Colonic mucosa (tissue), 4 donors: ENCODE measurements at regions not wholly inside any gene's neighbourhood (a gene's known extent, or its start where the extent isn't known, plus 50 kb on each side); places are given as distances from the start of the nearest gene placed in this dataset.
A peak's percentile ranks its signal among the peaks of the same experiment; 100 is the strongest.

Source experiments
- DNase-seq: peaks from one replicate; pipeline ENCODE4 v3.0.0-alpha.2; 2020
- H3K27ac ChIP-seq: fragments of 200-600 bp; one replicate; pipeline ENCODE4 v1.8.0; 2021
- H3K27me3 ChIP-seq: fragments of 200-600 bp; one replicate; pipeline ENCODE4 v1.8.0; 2021
- H3K36me3 ChIP-seq: fragments of 200-600 bp; one replicate; pipeline ENCODE4 v1.8.0; 2021
- H3K4me1 ChIP-seq: fragments of 200-600 bp; one replicate; pipeline ENCODE4 v1.8.0; 2021; ENCODE audit warnings: mild to moderate bottlenecking
- H3K4me3 ChIP-seq: fragments of 200-600 bp; one replicate; pipeline ENCODE4 v1.8.0; 2021
- H3K9ac ChIP-seq, 2 donors: one replicate each; pipeline ENCODE4 v1.7.0; 2013; ENCODE audit warnings: control low read depth in 2 of 2, low read depth in 2 of 2, low read length in 2 of 2
- H3K9me3 ChIP-seq: fragments of 200-600 bp; one replicate; pipeline ENCODE4 v1.8.0; 2021
- intact Hi-C: fragments of 100-400 bp; cut with DNase I; formaldehyde crosslinking; loops from one replicate; pipeline ENCODE4 v1.14.1; 2022
- TF ChIP-seq, protein P1 (sequence below): fragments of 200-600 bp; IDR thresholded peaks from one replicate; pipeline ENCODE4 v1.8.0; 2022; ENCODE audit warnings: antibody characterized with exemption, mild to moderate bottlenecking
- donor health status: healthy.
- donor health status: DM: no; HTN: no; CAD: no.
- donor health status: DM: no; HTN: no; CAD: no.

DNA sequence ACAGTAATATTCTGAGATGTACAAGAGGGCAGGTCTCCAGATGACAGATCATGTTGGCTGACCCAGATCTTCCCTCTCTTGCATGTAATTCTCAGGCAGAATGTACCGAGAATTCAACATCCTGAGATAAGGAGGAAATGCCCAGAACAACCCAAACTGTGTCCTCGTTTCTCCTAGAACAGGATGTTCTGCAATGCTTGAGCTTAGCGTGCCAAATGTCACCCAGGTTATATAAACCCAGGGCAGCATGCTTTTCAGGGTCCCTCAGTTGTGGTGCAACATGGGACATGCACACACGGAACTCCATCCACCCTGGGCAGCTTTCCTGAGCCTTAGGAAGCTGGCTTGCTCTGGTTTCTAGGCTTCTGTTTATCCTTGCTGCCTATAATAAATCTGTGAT, 102.1 kb upstream of the CMC1 start:
- no peaks in the 10 kb centered on the region for H3K27me3 ChIP-seq
- H3K9ac ChIP-seq = no peak overlapping the region
- H3K27ac ChIP-seq = no peak overlapping the region
- no peaks in the 10 kb centered on the region for H3K36me3 ChIP-seq
- no peak for DNase-seq
- no peaks in the 10 kb centered on the region for H3K4me1 ChIP-seq
- H3K9me3 ChIP-seq = no peaks in the 10 kb centered on the region
- intact Hi-C loops = no loop called here
- H3K4me3 ChIP-seq = no peak overlapping the region
- TF ChIP-seq, protein P1, sequence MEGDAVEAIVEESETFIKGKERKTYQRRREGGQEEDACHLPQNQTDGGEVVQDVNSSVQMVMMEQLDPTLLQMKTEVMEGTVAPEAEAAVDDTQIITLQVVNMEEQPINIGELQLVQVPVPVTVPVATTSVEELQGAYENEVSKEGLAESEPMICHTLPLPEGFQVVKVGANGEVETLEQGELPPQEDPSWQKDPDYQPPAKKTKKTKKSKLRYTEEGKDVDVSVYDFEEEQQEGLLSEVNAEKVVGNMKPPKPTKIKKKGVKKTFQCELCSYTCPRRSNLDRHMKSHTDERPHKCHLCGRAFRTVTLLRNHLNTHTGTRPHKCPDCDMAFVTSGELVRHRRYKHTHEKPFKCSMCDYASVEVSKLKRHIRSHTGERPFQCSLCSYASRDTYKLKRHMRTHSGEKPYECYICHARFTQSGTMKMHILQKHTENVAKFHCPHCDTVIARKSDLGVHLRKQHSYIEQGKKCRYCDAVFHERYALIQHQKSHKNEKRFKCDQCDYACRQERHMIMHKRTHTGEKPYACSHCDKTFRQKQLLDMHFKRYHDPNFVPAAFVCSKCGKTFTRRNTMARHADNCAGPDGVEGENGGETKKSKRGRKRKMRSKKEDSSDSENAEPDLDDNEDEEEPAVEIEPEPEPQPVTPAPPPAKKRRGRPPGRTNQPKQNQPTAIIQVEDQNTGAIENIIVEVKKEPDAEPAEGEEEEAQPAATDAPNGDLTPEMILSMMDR = no peak

GRCh38 chr3:28139967-28140634, 101.3 kb upstream of the CMC1 start:
- Histone ChIP-seq H3K9ac (no peak overlapping the region), H3K4me3 (no peak overlapping the region), H3K4me1 (no peaks in the 10 kb centered on the region), H3K9me3 (no peaks in the 10 kb centered on the region), H3K27me3 (no peaks in the 10 kb centered on the region), H3K36me3 (no peaks in the 10 kb centered on the region), H3K27ac (no peak overlapping the region)
- TF ChIP-seq, protein P1 = no peak
- no peak for DNase-seq
- intact Hi-C loops = no loop called here

- H3K27me3 ChIP-seq = no peaks in the 10 kb centered on the region
- no peak overlapping the region for H3K4me3 ChIP-seq
- no peaks in the 10 kb centered on the region for H3K4me1 ChIP-seq
- no peaks in the 10 kb centered on the region for H3K36me3 ChIP-seq
- H3K27ac ChIP-seq = no peak overlapping the region
- no peaks in the 10 kb centered on the region for H3K9me3 ChIP-seq
- intact Hi-C loops = no loop called here
- no peak overlapping the region for H3K9ac ChIP-seq
- no peak for DNase-seq
- TF ChIP-seq, protein P1 = no peak
These were observed 100.8 kb upstream of the CMC1 start for GRCh38 chr3:28140664-28141063.

- TF ChIP-seq, protein P1 = no peak
- intact Hi-C loops = no loop called here
- H3K27me3 ChIP-seq = no peaks in the 10 kb centered on the region
- H3K4me3 ChIP-seq = no peak overlapping the region
- no peak for DNase-seq
- H3K9ac ChIP-seq = no peak overlapping the region
- no peaks in the 10 kb centered on the region for H3K4me1 ChIP-seq
- no peaks in the 10 kb centered on the region for H3K9me3 ChIP-seq
- H3K27ac ChIP-seq = peak overlapping the region; percentile 56
- no peaks in the 10 kb centered on the region for H3K36me3 ChIP-seq
These were observed 91.5 kb upstream of the CMC1 start for GRCh38 chr3:28149960-28150359.

DNA sequence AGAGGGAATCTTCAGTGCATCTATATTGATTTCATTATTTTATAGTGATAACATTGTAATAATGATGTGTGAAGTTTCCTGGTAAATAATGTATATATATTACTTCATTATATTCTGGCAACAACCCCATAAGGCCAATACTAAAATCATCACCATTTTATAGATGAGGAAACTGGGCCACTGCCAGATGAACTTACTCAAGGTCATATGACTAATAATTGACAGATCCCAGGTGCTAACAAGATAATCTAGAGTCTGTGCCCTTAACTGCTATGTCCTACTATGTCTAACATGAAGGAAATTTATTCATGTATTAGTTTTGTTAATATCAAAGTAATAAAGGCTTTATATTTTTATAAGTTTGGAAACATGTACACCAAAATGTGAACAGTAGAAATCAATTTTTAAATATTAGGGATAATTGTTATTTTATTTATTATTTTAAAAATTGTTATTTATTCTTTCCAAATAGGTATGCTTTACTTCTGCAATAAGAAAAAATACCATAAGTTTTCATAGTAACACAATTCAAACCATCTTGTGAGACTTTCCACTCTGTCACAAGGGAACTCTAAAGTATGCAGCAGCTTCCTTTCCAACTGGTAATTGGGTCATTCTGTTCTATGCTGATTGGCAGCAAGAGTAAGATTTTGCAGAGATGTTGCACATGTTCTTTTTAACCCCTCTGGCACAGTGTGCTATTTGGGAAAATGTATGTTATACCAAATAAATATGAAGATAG, 90.8 kb upstream of the CMC1 start:
- Histone ChIP-seq H3K36me3 (no peaks in the 10 kb centered on the region), H3K27me3 (no peaks in the 10 kb centered on the region), H3K4me3 (no peak overlapping the region), H3K9ac (no peak overlapping the region), H3K4me1 (no peaks in the 10 kb centered on the region), H3K9me3 (no peaks in the 10 kb centered on the region), H3K27ac (peak overlapping the region; percentile 56)
- peak; percentile 54 for DNase-seq
- TF ChIP-seq, protein P1 = no peak
- intact Hi-C loops = no loop called here
